ENCODE measurements at regions not wholly inside any gene's neighbourhood (a gene's known extent, or its start where the extent isn't known, plus 50 kb on each side); places are given as distances from the start of the nearest gene placed in this dataset.

DNA sequence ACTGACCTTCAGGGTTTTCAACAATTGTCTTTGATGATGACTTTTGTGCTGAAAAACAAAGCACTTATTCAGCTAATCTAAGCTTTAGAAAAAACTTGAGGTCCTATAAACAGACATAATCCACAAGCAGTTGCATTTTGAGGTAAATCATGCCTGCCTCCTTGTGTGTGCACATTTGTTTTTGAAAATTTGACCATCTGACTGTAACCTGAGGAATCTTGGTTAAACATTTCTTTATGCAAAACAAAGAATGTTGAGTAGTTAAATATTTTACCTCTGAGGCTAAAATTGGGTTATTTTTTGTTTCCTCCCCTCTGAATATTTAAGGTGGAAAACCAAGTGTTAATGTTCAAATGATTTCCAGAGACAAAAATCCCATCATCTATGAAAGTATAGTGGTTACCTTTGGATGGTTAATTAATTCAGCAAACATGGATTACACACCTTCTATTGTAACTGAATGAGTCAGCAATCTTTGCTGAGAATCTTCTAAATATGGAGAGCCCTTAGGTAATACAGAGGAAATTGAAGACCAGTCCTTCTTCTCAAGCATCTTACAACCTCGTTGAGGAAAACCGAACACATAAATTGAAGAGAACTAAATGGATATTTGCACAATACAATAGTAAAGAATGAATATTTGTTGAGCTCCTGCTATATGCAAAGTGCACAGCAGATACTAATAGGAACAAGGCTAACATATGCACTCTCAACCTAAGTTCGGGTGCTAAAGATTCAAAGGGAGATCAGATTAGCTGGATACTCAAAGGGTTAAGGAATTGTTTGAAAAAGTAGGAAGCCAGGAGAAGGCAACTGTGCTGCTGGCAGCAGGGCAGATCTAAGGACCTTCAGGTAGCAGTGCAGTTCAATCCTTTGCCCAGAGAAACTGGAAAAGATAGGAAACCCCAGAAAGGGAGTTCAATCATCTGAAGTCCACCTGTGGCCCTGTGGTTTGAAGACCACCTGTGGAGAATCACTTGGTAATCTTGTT is 115.2 kb downstream of the BMP4 start:
- TF ChIP-seq, protein P1, sequence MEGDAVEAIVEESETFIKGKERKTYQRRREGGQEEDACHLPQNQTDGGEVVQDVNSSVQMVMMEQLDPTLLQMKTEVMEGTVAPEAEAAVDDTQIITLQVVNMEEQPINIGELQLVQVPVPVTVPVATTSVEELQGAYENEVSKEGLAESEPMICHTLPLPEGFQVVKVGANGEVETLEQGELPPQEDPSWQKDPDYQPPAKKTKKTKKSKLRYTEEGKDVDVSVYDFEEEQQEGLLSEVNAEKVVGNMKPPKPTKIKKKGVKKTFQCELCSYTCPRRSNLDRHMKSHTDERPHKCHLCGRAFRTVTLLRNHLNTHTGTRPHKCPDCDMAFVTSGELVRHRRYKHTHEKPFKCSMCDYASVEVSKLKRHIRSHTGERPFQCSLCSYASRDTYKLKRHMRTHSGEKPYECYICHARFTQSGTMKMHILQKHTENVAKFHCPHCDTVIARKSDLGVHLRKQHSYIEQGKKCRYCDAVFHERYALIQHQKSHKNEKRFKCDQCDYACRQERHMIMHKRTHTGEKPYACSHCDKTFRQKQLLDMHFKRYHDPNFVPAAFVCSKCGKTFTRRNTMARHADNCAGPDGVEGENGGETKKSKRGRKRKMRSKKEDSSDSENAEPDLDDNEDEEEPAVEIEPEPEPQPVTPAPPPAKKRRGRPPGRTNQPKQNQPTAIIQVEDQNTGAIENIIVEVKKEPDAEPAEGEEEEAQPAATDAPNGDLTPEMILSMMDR (IDR thresholded peaks at IDR 0.05) = no peak
- no peak for TF ChIP-seq POLR2AphosphoS5 (IDR thresholded peaks at IDR 0.05)
